Endothelial cell (in vitro differentiated cells): ENCODE measurements at regions not wholly inside any gene's neighbourhood (a gene's known extent, or its start where the extent isn't known, plus 50 kb on each side); places are given as distances from the start of the nearest gene placed in this dataset.

Experiments
- DNase-seq: peaks from one replicate; pipeline ENCODE4 v3.0.0; 2021; ENCODE audit warnings: low spot score
- H3K27ac Mint-ChIP-seq: one replicate; pipeline ENCODE4 v1.8.0; 2021; ENCODE audit warnings: mixed read lengths, inconsistent platforms; ENCODE audit not compliant: unreplicated experiment
- H3K27me3 Mint-ChIP-seq: one replicate; pipeline ENCODE4 v1.8.0; 2021; ENCODE audit warnings: mild to moderate bottlenecking, moderate library complexity, mixed read lengths, inconsistent platforms; ENCODE audit not compliant: unreplicated experiment
- H3K36me3 Mint-ChIP-seq: one replicate; pipeline ENCODE4 v1.8.0; 2021; ENCODE audit warnings: mild to moderate bottlenecking, low read depth, mixed read lengths, inconsistent platforms; ENCODE audit not compliant: unreplicated experiment
- H3K4me1 Mint-ChIP-seq: one replicate; pipeline ENCODE4 v1.8.0; 2021; ENCODE audit warnings: mild to moderate bottlenecking, mixed read lengths, inconsistent platforms; ENCODE audit not compliant: unreplicated experiment
- H3K4me3 Mint-ChIP-seq: one replicate; pipeline ENCODE4 v1.8.0; 2021; ENCODE audit warnings: mild to moderate bottlenecking, mixed read lengths, inconsistent platforms; ENCODE audit not compliant: unreplicated experiment
- H3K9me3 Mint-ChIP-seq: one replicate; pipeline ENCODE4 v1.8.0; 2021; ENCODE audit warnings: mixed read lengths, inconsistent platforms; ENCODE audit not compliant: unreplicated experiment
- TF ChIP-seq, protein P1 (sequence below): fragments of 200-600 bp; sonication (generic); IDR thresholded peaks from one replicate; pipeline ENCODE4 v1.5.0; 2021; ENCODE audit warnings: antibody characterized with exemption; ENCODE audit not compliant: unreplicated experiment

DNA sequence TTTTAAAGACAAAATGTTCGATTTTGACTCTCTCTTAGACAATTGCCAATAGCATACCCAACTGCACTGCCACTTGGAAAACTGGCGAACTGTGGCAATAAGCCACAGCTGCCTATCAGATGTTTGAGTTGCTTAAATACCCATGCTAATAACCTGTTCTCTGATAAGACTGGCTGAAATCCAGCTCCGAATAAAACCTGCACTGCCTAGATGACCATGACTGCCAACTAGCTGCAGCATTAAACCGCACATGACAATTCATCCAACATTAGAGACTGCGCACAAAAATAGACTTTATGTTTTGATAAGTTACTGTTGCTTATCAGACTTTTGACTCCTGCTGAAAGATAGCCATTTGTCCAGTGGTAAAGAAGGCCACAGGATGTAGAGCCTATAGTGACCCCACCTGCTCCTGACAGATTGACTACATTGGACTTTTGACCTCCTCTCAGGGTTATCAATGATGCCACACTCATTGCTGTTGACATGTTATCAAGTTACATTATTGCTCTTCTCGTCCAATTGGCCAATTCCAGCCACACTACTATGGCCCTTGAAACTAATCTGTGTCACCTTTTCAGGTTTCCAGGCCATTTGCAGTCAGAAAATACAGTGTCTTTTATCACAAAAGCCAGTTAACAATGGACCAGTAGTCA, 299.0 kb downstream of the HGF start:
- Mint-ChIP-seq H3K27ac (no peak overlapping the region), H3K4me3 (no peak overlapping the region), H3K9me3 (no peaks in the 10 kb centered on the region), H3K4me1 (peaks cover 4% of the 10 kb centered on the region), H3K27me3 (peaks cover 1% of the 10 kb centered on the region), H3K36me3 (no peaks in the 10 kb centered on the region)
- no peak for DNase-seq
- TF ChIP-seq, protein P1, sequence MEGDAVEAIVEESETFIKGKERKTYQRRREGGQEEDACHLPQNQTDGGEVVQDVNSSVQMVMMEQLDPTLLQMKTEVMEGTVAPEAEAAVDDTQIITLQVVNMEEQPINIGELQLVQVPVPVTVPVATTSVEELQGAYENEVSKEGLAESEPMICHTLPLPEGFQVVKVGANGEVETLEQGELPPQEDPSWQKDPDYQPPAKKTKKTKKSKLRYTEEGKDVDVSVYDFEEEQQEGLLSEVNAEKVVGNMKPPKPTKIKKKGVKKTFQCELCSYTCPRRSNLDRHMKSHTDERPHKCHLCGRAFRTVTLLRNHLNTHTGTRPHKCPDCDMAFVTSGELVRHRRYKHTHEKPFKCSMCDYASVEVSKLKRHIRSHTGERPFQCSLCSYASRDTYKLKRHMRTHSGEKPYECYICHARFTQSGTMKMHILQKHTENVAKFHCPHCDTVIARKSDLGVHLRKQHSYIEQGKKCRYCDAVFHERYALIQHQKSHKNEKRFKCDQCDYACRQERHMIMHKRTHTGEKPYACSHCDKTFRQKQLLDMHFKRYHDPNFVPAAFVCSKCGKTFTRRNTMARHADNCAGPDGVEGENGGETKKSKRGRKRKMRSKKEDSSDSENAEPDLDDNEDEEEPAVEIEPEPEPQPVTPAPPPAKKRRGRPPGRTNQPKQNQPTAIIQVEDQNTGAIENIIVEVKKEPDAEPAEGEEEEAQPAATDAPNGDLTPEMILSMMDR: no peak

DNA sequence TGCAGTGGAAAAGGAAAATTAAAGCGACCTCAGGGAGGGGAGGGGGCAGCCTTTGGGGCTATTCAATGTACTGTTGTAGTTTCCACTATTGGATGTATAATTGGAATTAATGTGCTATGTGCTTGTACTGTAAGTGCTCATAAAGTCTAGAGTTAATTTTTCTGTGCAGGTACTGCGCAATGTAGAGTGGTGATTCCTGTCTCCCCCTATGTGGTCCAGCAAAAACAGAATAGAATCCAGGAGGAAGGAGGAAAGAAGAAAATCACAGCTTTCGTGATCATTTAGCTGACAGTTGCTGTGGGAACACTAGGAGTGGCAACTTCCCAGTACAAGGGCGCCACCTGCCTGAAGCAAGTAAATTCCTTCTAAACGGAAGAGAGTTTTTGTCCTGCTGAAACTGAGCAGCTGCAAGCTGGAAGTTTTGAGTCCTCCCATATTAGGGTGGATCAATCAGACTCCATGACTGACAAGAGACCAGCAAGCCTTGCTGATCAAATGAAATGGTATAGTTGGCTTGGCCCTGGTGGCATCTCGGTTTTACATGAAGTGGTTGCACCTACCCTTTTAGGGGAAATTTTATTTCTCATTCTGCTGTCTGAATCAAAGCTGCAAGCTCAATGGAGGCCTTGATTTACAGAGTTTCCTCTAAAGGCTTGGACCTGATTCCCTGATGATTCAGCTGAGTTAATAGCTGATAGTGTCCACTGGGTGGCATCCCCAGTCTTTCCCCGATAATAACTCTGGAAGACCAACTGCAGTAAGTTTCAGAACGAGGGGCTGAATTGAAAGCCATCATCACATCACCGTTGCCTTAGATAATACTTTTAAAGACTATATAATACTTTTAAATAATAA, 299.8 kb downstream of the HGF start:
- DNase-seq: peak; percentile 74
- Mint-ChIP-seq H3K36me3 (no peaks in the 10 kb centered on the region), H3K4me3 (no peak overlapping the region), H3K27me3 (peaks cover 1% of the 10 kb centered on the region), H3K4me1 (peaks cover 4% of the 10 kb centered on the region), H3K9me3 (no peaks in the 10 kb centered on the region), H3K27ac (no peak overlapping the region)
- TF ChIP-seq, protein P1: peak; percentile 55

DNA sequence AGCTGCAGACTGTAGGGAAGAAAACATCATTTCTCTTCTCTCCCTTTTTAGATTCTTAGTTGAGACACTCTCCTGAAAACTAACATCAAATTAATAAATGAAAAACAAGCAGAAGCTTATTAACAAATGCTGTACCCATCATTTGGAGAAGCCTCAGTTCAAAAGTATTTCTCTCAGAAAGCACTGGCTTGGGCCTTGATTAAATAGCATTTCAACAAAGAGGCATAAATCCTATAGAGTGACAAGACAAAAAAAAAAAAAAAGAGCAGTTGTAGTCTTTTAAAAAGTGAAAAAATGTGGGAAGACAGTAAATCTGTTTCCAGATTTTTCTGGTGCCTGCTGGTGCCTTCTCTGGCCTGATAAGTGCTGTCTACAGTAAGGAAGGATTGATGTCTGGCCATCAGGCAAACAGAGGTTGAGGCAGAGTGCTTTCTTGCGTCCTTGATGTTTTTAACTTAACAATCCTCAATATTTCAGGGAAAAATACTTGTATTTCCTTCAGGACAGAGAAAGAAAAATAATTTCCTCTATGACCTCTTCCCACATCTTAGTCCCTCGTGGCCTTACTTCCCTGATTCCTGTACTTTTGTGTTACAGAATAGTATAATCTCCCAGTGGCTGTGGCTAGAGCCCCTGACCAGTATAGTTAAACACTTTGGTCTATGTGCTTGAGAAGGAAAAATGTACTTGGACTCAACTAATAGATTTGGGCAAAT, 300.5 kb downstream of the HGF start:
- Mint-ChIP-seq H3K36me3 (no peaks in the 10 kb centered on the region), H3K27ac (no peak overlapping the region), H3K9me3 (no peaks in the 10 kb centered on the region), H3K4me1 (peaks cover 4% of the 10 kb centered on the region), H3K27me3 (peaks cover 1% of the 10 kb centered on the region), H3K4me3 (no peak overlapping the region)
- TF ChIP-seq, protein P1: no peak
- DNase-seq: no peak

DNA sequence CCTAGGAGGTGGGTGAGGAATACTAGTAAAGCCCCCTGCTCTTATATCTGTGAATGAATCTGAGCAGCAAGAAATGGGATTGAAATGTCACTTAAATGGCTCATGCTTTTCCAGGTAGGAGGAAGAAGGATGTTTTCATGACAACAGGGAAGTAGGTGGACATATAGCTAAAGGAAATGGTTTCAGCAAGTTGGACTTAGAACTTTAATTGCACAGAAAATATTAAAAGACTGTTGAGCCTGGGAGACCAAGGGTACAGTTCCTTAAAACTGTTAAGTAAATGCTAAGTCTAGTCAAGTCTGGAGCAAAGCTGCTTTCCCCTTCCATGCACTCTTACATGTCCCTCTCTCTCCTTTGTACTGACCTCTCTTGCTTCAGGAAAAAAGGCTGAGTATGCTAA, 301.3 kb downstream of the HGF start:
- no peak overlapping the region for H3K4me3 Mint-ChIP-seq
- H3K4me1 Mint-ChIP-seq: peaks cover 4% of the 10 kb centered on the region
- H3K27me3 Mint-ChIP-seq: peaks cover 1% of the 10 kb centered on the region
- no peaks in the 10 kb centered on the region for H3K9me3 Mint-ChIP-seq
- H3K36me3 Mint-ChIP-seq: no peaks in the 10 kb centered on the region
- TF ChIP-seq, protein P1: no peak
- no peak overlapping the region for H3K27ac Mint-ChIP-seq
- DNase-seq: no peak
